GM21381 (cell line): ENCODE measurements at regions not wholly inside any gene's neighbourhood (a gene's known extent, or its start where the extent isn't known, plus 50 kb on each side); places are given as distances from the start of the nearest gene placed in this dataset.

Experiments used
- ATAC-seq: cut with Tn5 transposase; IDR thresholded peaks from one replicate; pipeline ENCODE4 v1.9.1; 2021; ENCODE audit warnings: mild to moderate bottlenecking, moderate library complexity; ENCODE audit not compliant: unreplicated experiment

DNA sequence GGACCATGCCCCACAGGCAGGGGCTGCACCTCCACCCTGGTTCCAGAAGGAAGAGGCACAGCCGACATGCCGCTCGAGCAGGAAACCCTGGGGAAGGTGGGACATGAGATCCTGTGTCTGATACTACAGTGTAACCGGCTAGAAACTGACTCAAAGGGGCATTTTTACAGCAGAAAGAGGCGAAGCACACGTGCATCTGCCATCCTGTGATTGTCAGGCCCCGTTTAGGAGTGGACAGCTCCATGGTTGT lies 62.7 kb downstream of the SIK1 start:
- no peak for ATAC-seq

DNA sequence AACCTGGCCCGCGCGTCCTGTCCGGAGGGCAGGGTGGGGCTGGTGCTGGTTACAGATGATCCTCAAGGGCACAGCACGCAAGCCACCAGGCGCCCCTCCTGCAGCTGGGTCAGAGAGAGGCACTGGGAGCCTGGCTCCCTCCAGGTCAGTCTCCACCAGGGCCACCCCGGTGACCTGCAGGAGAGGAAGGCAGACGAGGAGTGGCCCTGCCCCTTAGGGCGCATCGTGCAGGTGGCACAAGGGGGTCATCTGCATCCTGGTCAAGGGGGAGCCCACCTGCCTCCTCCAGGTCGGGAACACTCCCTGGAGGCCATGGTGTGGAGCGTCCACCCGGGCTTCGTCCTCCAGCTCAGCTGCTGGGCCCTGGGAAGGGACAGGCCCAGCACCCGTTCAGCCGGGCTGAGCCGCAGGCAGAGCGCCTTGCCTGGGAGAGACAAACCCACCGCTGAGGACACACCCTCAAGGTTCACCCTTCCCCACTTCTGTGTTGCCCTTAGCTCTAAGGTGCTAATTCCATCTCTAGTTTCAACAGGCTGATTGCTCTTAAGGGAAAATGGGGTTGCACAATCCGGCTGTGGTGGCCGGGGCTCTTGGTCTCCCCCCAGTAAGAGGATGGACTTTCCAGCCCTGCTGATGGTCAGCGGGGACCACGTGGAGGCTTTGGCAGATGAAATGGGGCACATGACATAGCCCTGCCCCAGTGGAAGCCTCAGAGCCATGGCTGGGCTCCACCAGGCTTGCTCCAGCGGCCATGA lies 63.2 kb downstream of the SIK1 start:
- ATAC-seq: no peak

DNA sequence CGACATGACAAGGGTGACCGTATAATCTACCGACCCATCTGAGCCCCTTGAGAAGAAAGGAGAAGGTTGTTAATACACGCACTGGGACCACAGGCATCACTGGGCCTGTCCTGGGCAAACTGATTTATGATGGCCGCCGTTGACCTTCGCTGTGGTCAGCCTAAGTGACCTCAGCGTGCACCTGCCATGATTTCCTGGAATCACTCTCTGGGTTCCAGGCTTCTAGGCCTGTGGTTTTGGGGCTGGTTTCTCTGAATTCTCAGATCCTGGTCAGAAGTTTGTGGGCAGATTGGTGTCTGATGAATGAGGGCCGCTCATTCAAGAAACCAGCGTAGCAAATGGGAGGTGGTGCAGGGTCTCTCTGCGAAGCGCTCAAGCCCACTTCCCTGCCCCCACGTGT lies 64.0 kb downstream of the SIK1 start:
- ATAC-seq: no peak

DNA sequence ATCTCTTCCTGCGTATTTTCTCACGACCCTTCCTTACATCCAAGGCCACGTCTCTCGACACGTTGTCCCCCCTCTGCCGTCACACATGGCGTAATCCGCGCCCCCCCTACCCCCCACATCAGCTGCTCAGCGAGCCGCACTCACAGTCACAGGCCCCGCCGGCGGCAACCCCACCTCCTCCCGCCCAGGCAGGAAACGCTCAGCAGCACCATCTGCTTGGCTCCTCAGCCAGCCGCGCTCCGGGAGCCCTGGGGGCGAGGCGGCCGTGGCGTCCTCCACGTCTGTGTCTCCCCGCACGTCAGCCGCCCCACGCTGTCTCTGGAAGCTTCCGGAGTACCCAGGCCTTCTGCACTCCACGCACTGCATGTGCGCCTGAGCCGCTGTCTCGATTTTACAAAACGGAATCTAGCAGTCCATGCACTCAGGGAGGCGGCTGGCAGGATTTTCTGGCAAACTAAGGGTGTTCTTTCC lies 64.6 kb downstream of the SIK1 start:
- peak; percentile 56 for ATAC-seq

DNA sequence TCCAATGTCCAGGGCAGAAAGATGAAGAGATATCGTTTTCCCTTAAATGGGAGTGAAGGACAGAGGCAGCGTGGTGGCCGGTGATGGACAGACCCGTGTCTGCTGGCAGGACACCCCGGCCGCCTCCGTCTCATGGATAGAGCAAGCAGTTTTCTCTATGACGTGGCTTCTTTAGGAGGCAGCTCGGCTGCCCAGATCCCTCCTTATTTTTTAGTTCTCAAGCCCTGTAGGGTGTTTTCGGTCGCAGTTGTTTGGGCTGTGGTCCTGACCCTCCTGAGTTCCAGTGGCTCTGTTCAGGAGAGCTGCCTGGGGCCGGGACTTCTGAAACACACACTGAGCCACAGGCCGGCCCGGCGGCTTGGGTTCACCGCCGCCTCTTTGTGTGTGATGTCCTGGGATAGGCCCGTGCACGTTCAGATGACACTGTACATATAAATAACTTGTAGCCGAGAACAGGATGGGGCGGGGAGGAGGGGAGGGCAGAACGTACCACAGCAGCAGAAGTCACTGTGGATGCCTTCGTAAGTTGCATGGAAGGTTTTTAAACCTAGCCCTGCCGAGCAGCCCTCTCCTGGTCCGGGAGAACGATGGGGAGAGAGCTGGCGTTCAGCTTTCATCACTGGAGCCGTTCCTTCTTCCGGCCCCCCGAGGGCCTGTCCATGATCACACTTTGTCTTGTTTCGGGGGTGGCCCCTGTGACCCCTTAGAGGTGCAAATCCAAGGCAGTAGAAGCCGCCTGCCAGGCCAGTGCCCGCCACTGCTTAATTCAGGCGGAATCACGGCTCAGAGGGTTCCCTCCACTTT lies 65.2 kb downstream of the SIK1 start:
- ATAC-seq: peak; percentile 50

DNA sequence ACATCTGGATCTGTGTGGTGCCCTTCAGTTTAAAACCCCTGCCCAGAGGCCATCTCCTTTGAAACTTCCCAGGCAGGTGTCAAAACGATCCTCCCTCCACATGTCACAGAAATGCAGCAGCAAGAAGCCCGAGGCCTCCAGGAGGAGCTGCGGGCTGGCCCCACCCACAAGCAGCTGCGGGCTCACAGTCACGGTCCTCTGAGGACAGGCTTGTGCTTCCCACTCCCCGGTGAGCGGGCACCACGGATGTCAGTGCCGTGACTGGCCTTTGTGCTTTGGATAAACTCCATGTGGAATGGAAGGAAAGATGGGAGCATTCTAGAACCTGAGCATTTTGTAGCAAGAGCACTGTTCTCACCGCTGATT lies 65.8 kb downstream of the SIK1 start:
- ATAC-seq: no peak

DNA sequence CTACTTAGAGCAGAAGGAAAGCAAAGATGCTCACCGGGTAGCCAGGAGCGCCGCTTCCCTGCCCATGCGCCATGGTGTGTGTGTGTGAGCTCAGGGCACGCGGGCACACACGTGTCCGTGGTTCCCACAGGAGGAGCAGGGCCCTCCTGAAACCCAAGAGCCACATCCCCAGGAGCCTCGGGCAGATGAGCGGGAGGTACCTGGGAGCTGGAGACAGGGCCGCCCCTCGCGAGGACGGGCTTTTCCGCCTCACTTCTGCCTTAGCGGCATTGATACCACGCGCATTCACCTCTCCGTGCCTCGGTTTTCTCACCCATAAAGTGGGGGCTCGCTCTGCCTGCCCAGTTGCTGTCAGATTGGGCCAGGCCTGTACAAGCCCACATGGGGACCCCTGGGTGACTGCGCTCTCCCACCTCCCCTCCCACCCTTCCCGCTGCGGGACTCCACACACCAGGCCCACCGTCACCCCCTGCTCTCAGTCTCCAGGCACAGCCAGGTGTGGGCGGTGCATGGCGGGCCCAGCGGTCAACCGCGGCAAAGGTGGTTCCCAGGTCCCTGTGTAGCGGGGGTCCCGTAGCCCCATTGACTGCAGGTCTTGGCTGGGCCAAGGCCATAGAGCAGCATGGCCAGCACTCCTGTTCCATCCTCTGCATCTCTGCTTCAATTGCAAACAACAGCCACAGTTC lies 66.3 kb downstream of the SIK1 start:
- no peak for ATAC-seq

DNA sequence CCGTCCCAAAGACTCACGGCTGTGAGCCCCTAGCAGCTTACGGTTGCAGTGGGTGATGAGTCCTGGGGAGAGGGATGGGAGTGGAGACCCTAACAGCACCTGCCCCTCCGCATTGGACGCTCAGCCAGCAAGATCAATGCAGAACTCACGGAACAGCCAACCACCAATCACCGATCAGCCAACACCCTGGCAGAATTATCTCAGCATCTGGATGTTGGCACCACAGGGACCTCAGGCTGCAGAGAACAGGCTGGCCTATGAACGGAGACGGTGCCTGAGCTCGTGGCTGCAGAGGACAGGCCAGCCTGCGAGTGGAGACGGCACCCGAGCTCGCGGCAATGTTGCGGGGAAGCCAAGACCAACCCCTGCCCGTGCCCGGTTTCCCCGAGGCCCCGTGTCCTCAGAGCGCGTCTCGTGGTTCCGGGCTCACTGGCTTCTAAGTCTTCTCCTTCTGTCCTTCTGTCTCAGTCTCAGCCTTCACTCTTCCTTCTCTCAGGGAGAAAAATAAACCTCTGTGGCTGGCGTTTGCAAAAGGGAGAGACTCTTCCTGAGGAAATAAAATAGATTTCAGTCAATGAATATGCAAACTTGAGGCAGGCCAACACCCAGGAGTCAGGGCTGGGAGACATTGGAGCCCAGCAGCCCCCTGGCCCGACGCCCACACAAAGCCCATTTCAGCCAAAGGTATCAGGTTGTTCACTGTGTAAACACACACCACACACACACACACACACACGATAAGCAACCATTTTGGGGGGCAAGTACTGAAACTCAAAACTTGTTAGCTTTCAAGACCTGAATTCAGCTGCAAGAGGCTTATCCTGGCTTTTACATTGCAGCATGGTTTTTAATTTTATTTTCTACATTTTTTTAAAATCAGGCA lies 67.8 kb downstream of the SIK1 start:
- ATAC-seq: no peak

DNA sequence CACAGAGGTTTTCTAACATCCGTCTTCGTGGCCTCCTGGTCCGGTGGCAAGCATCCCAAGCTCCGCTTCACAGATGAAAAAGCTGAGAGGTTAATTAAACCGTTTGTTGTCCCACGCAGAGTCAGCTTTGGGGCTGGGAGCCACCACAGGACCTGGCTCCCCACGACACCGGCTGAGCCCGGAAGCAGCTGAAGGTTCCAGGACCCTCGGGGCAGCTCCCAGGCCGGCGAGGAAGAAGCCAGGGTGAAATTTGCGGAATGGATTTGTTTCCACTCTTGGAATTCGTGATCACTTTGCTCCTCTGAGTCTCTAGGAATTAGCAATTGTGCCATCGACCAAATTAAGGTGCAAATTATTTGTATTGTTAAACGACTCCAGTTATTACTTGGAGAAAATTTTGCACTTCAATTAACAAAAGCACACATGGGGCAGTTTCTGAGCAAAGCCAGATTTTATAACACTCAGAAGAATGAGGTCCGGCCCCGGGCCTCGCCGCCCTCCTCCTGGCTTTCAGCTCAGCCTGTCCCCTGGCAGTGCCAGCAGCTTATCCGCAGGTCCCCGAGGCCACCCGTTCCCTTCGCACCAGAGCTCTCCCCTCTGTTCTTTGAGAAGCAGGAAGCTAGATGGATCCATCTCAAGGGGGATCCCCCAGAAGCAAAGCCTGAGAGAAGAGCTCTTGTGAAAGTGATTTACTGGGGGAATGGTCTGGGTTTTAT lies 69.1 kb downstream of the SIK1 start:
- no peak for ATAC-seq

DNA sequence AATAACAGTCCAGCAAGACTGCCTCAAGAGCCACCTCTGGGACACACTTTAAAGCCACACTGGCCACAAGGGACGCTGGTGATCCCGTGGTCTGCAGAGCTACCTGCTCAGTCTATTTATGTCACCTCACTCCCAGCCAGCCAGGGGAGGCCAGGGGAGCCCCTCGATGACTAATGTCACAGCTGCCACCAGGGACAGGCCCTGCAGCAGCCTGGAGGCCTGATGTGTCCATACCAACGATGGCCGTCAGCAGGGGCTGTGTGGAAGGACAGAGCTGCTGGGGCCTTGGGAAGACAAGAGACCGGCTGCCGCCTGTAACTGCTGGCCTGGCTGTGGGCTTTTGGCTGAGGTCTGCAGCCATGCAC lies 71.0 kb downstream of the SIK1 start:
- ATAC-seq: no peak

DNA sequence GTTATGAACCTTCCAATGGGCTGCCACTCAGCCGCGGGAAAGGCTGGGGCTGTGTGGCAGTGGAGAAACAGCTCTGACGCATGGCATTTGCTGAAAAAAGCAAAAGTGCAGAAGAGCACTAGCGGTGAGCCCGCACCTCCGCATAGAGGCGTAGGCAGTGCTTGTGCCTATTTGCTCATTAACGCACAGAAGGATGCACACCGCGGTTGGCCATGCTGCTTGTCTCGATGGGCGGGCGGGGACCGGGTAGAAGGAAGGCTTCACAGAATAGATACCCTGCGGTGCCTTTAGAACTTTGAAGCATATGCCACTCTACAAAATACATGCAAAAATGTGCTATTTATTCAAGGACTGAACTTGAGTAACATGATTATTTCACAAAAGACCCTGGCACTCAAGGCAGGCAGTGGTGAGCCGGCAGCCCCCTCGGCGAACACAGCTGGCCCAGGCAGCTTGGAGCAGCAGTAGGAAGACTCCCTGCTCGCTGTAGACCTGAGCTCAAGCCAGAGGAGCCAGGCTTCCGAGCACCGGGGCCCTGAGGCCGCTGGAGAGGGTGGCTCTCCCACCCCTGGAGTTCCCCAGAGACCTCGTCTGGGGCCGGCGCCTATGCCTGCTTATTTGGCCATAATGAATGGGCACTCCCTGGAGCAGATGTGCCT lies 71.5 kb downstream of the SIK1 start:
- no peak for ATAC-seq

DNA sequence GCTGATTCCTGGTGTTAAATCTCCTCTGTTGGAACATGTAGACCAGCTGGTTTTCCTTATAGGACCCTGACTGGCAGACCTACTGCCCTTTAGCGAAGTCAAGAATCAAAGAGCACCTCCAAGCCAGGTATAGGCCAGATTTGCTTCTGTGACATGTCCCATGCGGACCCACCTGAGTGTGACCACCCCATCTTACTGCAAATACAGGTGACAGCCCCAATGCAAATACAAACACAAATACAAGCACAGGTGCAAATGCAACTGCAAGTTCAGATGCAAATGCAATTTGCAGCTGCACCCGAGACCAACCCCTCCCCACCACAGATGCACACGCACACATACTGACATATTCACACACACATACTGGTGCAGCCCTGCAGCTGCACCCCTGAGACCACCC lies 72.3 kb downstream of the SIK1 start:
- no peak for ATAC-seq

DNA sequence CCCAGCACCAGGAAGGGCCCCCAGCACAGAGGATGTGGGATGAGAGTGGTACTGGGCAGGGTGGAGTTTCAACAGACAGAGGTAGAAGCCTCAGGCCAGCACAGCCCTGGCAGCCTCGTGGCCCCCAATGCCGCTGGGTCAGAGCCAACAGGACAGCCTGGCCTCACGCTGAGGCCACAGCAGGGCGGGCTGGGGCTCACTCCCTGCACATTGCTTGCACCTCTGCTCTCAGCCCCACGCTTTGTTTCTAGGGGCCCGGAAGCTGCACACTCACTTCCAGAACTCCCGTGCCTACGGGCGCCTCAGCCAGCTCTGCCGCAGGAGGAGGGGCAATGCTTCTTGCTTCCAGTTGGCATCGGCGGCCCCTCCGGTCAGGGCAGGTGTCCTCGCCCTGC lies 72.9 kb downstream of the SIK1 start:
- ATAC-seq: no peak

DNA sequence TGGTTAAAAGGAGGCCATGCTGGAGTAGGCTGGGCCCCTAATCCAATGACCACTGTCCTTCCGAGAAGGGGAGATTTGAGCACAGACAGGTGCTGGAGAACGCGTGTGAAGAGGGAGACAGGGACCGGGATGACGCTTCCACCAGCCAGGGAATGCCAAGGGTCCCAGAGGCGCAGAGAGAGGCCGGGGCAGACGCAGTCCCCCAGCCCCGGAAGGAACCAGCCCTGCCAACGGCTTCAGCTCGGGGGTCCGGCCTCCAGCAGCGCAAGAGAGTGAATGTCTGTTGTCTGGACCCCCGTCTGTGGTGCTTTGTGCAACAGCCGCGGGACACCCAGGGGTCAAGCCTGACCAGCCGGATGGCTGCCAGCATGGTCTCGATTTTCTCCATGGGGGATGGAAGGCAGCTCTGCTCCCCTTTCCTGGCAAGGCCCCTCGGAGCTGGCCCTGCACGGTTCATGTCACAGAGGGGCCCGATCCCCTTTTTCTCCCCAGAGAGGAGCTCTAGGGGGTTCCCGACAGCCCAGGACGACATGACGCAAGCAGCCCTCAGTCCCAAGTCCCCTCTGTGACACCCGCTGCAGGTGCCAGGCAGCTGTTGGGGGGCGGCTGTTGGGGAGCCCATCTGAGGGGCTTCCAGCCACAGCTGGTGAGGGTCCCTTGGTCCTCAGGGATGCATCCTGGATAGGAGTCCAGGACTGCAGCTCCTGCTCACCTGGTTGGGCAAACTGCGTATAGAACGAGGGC lies 73.5 kb downstream of the SIK1 start:
- ATAC-seq: no peak

DNA sequence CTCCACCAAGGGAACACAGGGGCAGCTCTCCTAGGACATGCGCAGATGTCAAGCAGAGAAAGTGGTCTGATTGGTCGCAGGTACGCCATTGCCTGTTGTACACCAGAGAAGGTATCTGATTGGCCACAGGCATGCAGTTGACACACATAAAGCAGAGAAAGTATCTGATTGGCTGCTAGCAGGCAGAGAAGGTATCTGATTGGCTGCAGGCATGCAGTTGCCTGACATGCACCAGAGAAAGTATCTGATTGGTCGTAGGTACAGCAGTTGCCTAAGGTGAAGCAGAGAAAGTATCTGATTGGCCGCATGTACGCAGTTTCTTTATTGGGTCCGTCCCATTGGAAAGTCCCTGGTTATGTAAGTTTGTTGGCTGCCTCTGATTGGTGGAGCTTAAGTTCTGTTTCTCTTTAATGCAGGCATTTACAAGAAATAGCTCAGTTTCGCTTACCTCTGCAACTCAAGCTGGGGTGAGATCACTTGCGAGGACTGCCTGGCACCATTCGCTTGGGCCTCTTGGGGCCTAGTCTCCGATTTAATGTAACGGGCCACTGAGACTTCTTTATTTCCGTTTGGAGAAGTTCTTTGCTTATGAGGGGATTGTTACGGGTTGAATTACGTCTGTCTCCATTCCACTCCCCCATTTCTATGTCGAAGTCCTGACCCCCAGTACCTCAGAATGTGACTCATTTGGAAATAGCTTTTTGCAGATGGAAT lies 74.2 kb downstream of the SIK1 start:
- ATAC-seq: peak; percentile 71

DNA sequence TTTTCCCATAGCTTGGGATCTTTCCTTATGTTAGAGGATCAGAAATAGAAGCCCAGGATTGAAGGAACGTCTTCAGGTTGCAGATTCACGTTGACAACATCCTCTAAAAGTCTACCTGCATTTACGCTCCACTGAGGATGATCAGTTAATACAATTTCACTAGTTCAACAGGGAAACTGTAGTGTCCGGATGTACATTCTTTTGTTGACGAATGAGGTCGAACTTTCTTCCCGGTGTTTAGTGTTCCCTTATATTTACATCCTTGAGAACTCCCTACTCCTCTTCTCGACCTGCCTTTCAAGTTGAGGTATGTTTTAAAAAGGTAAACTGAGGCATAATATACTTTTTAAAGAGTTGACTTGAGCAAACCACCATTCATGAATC lies 74.8 kb downstream of the SIK1 start:
- ATAC-seq: no peak

DNA sequence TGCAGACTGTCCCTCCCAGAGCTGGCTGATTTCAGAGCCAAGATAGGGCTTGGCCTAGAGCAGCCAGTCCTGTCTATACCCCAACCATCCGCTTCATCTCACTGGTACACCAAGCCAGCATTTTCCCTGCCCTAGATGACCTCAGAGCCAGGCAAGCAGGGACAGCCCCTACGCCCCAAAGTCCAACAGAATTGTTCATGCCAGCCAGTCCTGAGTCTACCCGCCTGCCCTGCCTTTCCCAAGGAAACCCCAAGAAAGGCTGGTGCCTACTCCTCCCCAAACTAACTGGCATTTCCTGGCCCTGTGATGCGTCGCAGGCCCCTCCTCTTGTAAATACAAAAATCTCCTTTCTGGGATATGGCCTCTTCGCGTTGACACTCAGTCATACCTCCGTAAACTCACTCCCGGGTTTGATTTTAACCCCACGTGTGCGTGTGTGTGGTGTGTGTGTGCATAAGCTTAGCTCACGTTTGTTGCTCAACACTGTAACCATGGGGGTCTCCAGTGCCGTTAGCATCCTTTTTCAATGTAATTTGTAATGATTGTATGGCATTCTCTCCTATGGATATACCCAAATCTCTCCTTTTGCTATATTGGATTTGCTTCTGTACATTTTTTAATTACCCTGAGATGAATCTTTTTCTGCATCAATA lies 75.3 kb downstream of the SIK1 start:
- ATAC-seq: no peak

DNA sequence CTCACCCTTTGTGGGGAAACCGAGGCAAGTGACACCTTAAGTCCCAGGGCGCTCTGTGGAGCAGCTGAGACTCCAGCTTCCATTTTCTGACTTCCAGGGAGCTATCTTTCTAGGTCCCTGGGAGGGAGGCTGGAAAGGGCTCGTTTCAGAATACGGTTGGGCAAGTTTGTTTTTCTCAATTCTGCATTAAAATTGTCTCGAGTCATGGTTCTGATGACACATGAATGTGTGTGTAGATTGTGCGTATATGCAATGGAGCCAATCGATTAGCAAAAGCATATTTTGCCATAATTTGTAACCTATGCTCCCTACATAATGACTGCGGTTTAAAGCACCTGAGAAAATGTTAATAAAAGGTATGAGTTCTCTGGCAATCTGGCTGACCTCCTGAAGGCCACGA lies 77.3 kb downstream of the SIK1 start:
- ATAC-seq: no peak
